Ecto neural progenitor cell (in vitro differentiated cells): ENCODE measurements at regions not wholly inside any gene's neighbourhood (a gene's known extent, or its start where the extent isn't known, plus 50 kb on each side); places are given as distances from the start of the nearest gene placed in this dataset.

Source experiments
- DNase-seq: peaks from one replicate; pipeline ENCODE4 v3.0.0-alpha.2; 2018; ENCODE audit warnings: low spot score

DNA sequence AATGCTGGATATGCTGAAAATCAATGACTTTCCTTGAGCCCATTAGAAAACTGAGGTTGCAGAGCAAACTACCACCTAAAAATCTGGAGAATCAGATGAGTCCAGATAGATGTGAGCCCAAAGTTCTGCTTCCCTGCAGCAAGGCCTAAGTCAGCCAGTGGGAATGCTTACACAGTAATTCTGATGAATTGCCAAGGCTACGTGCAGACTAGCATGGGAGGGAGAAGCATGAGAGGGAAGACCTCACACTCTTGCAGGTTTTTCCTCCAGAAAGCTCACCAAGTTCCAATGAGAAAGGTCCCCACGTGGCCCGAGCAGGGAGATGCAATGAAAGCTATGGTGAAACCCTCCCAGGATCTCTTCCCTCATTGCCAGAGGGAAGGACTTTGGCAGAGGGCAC, 104.8 kb upstream of the SIRPA start:
- no peak for DNase-seq

GRCh38 chr20:1788044-1788443, 107.2 kb upstream of the SIRPA start:
- no peak for DNase-seq

DNA sequence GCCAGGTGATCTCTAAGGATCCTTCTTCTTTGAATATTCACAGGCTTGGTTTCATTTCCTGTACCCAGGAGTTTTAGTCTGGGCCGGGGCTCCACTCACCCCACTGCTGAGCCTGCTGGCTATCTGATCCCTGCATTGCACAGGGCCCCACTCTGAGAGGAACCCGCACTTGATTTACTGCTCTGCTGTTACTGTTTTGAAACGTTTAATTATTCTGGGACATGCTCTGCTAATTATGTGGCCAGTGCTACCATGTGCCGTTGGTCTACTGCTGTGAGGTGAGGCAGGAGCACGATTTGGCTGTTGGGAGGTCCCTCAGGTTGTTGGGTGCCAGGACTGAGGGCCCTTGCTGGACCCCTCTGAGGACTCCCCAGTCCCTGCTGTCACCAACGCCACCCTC, 108.7 kb upstream of the SIRPA start:
- DNase-seq: no peak

DNA sequence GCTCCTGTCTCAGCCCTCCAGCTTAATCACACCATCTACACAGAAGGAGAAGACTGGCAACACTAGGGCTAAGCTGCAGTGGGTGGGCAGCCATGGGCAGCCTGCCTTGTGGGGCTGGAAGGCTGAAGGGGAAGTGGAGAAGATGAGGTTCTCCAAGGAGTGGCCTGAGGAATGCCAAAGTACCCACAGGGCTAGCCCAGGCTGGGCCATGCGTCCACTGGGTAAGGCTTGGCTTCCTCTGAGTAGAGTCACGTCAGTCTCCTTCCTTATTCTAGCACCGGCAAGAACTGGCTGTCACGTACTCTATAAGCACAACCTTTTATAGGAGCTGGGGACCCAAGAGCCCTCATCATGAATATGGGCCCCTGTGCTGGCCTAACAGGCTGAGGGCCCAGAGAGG, 110.6 kb upstream of the SIRPA start:
- DNase-seq: no peak

DNA sequence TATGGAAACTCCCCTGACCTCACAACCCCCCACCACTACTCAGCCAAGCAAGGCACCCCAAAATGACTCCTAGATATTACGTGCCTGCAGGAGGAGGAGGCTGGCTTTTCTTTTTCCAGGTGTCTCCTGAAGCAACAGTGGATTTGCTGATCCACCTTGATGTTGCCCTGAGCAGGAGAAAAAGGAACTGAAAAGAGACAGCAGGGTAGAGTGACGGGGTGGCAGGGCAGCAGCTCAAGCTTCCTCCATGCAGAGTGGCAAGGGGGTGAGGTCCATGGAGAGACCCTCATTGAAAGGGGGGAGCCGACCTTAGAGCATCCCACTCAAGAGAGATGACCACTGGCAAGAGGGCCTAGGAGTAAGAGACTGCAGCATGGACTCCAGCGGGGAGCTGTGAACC, 112.0 kb upstream of the SIRPA start:
- DNase-seq: no peak

GRCh38 chr20:1782181-1782580, 113.0 kb upstream of the SIRPA start:
- no peak for DNase-seq

DNA sequence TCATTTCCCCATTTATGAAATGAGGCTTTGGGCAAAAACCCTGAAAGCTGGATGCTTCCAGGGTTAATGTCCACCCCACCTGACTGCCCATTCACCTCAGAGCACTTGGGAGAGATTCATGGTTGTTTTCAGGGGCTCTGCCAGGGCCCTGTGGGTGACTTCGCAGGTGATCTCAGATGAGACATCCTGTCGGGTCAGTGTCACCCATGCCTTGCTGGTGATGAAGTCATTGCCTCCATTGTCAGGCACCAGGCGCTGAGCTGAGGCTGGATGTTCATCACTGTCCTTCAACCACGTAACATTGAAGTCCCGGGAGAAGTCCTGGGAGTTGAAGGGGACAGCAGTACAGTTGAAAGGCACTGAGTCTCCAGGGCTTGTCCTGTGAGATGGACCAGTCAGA, 115.6 kb upstream of the SIRPA start:
- no peak for DNase-seq

- DNase-seq: no peak
Measured at GRCh38 chr20:1778338-1778737, 116.9 kb upstream of the SIRPA start.

GRCh38 chr20:1777476-1777820, 117.8 kb upstream of the SIRPA start:
- DNase-seq: no peak

GRCh38 chr20:1776681-1777475, 118.3 kb upstream of the SIRPA start:
- peak; percentile 93 for DNase-seq

GRCh38 chr20:1775117-1775516, 117.5 kb upstream of the SIRPG start:
- no peak for DNase-seq

DNA sequence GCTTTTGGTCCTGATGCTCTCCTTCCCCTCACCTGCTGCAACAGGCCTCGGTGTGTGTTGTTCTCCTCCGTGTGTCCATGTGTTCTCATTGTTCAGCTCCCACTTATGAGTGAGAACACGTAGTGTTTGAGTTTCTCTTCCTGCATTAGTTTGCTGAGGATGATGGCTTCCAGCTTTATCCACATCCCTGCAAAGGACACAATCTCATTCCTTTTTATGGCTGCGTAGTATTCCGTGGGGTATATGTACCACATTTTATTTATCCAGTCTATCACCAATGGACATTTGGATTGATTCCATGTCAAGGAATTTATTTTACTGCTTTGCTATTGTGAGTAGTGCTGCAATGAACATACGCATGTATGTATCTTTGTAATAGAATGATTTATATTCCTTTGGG, 116.9 kb upstream of the SIRPG start:
- DNase-seq: no peak

- DNase-seq: no peak
Measured at GRCh38 chr20:1773816-1774215, 116.2 kb upstream of the SIRPG start.

- DNase-seq: no peak
Measured at GRCh38 chr20:1769491-1769890, 111.9 kb upstream of the SIRPG start.

GRCh38 chr20:1766731-1767130, 109.2 kb upstream of the SIRPG start:
- no peak for DNase-seq

DNA sequence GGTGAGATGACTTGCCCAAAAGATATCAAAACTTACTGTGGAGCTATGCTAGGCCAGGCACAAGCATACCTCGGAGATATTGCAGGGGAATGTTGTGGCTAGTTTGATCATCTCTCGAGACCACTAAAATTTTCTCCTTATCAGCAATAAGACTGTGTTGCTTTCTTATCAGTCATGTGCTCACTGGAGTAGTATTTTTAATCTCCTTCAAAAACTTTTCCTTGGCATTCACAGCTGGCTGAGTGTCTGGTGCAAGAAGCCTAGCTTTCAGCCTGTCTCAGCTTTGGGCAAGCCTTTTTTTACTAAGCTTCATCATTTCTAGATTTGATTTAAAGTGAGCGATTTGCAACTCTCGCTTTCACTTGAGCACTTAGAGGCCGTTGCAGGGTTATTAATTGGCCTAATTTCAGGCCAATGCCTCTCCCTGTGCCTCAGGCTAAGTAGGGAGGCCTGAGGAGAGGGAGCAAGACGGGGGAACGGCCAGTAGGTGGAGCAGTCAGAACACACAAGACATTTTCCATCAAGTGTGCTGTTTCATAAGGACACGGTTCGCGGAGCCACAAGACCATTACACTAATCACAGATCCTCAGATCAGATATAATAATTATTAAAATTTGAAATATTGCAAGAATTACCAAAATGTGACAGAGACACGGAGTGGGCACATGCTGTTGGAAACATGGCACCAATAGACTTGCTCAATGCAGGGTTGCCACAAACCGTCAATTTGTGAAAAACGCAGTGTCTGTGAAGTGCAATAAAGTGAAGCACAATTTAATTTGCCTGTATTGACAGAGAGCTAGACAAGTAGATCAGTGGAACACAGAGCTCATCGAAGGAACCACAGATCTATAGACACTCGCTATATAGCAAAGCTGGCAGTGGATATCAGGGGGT, 106.8 kb upstream of the SIRPG start:
- DNase-seq: peak; percentile 77

- no peak for DNase-seq
Measured at GRCh38 chr20:1761598-1761997, 104.0 kb upstream of the SIRPG start.

GRCh38 chr20:1761116-1761515, 103.5 kb upstream of the SIRPG start:
- DNase-seq: no peak

DNA sequence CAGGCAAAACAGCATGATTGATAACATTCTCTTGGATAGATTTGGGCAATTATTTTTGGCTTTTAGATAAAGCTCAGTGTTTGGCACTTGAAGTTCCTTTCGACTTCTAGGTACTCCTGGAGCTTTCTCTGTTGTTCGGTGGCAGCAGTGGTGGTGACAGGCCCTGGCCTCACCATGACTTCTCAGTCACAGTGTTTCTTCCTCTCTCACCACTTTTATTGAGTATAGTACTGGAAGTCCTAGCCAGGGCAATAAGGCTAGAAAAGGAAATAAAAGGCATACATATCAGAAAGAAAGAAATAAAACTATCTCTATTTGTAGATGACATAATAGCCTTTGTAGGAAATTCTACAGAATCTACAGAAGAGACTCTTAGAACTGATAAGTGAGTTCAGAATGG, 101.2 kb upstream of the SIRPG start:
- no peak for DNase-seq

DNA sequence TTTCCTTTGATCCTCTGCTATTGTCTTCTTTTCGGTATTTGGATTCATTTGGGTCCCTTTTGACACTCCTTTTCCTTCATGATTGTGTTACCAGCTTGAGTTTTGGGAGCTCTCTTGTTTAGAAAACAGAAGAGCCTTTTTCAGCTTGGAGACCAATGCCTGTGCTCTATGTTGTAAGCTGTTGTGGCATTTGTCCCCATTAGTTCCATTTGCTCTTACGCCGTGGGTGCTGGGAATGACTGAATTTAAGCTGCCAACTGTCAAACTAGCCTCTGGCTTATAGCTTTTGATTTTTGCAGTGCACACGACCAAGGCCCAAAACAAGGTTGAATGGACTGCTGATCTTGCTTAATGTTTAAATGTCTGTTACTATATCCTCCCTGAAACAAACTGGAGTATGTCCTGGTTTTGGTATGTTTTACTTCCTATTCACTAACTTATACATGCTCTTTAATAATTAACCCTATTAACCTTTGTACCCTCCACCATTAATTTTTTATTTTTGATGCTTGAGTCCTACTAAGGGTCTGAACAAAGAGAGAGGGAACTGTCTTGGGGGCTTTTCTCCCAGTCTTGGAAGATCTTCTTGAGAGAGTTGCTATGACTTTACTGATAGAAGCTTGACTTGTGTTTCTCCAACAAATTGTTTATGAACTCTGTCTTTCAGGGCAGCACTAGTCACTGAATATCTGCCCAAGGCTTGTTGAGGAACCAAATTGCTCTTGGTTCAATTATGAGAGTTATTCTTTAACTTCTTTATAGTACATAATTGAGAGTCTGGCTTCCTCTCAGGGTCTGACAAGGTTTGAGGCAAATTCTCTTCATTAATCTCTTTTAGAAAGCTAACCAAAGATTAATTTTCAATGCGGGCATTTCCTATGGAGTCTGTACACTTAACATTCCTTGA, 100.3 kb upstream of the SIRPG start:
- DNase-seq: no peak

DNA sequence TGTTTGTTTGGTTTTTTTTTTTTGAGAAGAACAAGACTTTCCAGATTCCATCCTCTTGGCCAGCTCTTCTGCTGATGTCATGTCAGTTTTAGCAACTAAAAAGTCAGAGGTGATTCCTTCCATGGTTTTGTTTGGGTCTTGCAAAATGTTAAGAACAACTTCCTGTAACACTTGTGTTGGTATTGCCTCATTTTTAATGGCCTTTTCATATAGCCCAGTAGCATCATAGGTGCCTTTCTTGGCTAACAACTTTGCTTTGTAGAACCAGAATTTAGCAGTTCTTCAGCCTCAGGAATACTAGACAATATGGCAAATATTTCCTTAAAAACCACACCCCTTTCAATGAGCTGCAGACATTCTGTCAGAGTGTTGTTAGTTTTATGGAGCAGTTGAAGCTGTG, 99.5 kb upstream of the SIRPG start:
- DNase-seq: no peak

- no peak for DNase-seq
Measured at GRCh38 chr20:1754749-1755148, 97.2 kb upstream of the SIRPG start.
